ENCODE measurements at regions not wholly inside any gene's neighbourhood (a gene's known extent, or its start where the extent isn't known, plus 50 kb on each side); places are given as distances from the start of the nearest gene placed in this dataset.

DNA sequence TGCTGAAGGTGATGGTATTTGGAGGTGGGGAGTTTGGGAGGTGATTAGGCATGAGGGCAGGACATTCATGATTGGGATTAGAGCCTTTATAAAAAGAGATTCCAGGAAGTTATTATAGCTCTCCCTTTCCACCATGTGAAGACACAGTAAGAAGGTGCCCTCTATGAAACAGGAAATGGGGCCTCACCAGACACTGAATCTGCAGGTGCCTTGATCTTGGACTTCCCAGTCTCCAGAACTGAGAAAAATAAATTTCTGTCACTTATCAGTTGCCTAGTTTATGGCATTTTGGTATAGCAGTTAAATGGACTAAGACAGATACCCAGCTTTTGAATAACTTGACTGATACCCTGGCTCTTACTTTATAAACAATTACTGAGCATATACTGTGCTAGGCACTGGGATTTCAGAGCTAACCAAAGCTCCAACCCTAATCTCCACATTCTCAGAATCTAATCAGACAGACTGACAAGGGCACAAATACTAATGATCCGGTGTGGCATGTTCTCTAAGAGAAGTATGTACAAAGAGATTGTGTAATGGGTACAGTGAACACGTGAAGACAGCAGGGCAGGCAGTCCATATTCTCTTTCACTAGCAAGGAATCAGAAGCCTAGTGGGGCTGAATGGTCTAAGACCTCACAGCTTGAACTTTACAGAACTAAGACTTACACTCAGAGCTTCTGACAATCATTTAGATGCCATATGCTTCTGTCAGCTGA, 343.1 kb downstream of the WDR72 start:
- TF ChIP-seq, protein P1, sequence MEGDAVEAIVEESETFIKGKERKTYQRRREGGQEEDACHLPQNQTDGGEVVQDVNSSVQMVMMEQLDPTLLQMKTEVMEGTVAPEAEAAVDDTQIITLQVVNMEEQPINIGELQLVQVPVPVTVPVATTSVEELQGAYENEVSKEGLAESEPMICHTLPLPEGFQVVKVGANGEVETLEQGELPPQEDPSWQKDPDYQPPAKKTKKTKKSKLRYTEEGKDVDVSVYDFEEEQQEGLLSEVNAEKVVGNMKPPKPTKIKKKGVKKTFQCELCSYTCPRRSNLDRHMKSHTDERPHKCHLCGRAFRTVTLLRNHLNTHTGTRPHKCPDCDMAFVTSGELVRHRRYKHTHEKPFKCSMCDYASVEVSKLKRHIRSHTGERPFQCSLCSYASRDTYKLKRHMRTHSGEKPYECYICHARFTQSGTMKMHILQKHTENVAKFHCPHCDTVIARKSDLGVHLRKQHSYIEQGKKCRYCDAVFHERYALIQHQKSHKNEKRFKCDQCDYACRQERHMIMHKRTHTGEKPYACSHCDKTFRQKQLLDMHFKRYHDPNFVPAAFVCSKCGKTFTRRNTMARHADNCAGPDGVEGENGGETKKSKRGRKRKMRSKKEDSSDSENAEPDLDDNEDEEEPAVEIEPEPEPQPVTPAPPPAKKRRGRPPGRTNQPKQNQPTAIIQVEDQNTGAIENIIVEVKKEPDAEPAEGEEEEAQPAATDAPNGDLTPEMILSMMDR (IDR thresholded peaks at IDR 0.05): no peak
- H3K36me3 ChIP-seq: no peaks in the 10 kb centered on the region
- H3K4me3 ChIP-seq: no peak overlapping the region
- H3K27ac ChIP-seq: no peak overlapping the region
- H3K4me1 ChIP-seq (ENCODE audit: control insufficient read depth in 1 of 2, low read depth in 2 of 2): no peaks in the 10 kb centered on the region
- H3K9me3 ChIP-seq: no peaks in the 10 kb centered on the region
- ATAC-seq (ENCODE audit: insufficient number of reproducible peaks, low FRiP score, low read depth): no peak
- no peaks in the 10 kb centered on the region for H3K27me3 ChIP-seq (replicated peaks; ENCODE audit: insufficient read depth)
- no peak for DNase-seq (ENCODE audit: low spot score)

DNA sequence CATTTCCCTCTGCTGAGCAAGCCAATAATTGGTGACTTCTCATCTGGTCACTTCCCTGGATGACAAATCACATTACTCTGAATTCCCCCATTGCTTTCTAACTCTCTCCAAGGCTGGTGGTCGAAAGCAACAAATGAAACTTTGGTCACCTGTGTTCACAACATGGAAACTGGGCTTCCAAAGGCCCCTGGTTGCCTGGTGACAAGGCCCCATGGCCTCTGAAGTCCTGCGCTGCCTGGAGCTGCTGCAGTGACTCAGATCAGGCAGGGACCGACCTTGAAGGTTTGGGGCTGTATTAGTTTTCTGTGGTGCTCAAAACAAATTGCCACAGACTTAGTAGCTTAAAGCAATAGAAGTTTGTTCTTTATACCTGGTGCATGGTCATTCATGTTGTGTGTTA, 345.3 kb downstream of the WDR72 start:
- TF ChIP-seq, protein P1 (IDR thresholded peaks at IDR 0.05): no peak
- no peaks in the 10 kb centered on the region for H3K9me3 ChIP-seq
- DNase-seq (ENCODE audit: low spot score): no peak
- H3K36me3 ChIP-seq: no peaks in the 10 kb centered on the region
- H3K4me1 ChIP-seq (ENCODE audit: control insufficient read depth in 1 of 2, low read depth in 2 of 2): no peaks in the 10 kb centered on the region
- ATAC-seq (ENCODE audit: insufficient number of reproducible peaks, low FRiP score, low read depth): no peak
- no peak overlapping the region for H3K27ac ChIP-seq
- H3K4me3 ChIP-seq: no peak overlapping the region
- no peaks in the 10 kb centered on the region for H3K27me3 ChIP-seq (replicated peaks; ENCODE audit: insufficient read depth)

DNA sequence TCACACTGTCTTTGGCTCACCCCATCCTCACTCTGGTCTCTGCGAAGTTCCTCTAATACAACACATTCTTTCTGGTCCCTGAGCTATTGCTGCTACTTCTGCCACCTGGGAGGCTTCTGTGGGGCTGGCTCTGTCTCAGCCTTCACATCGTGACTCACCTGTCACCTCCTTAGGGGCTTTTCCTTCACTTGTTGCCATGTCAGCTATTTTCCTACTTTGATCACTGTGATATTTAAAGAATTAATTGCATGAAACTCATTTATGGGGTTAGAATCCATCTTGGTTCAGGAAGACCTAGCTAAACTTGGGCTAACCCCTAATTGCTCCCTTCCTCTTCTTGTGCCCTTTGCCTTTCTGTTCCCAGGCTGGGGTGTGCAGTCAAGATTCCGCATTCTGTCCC, 346.9 kb downstream of the WDR72 start:
- ATAC-seq (ENCODE audit: insufficient number of reproducible peaks, low FRiP score, low read depth): no peak
- Histone ChIP-seq H3K27me3 (replicated peaks; ENCODE audit: insufficient read depth) (no peaks in the 10 kb centered on the region), H3K4me1 (ENCODE audit: control insufficient read depth in 1 of 2, low read depth in 2 of 2) (no peaks in the 10 kb centered on the region)

DNA sequence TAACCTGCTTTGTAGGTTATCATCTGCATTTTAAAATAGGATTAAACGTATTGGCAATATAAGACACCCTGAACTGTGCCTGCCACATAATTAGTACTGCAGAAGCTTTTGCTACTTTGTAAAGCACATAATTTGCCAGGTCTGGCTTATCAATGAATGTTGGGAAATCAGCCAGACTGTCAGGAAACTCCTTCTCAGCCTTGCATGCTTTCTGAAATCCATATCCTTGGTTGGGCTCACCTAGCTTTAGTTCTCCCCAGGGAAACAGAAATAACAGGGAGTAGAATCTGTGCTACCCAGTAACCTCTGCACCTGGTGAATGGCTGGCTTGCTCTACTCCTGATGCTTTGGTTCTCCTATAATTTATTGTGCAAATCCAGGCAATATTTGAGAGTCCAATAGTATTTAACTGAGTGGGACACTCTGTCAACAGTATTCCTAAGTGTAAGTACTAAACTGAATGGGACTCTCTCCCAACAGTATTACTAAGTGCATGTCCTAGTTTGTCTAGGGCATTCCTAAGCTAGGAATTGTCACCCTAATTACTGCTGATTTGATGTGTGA, 354.5 kb downstream of the WDR72 start:
- no peaks in the 10 kb centered on the region for H3K36me3 ChIP-seq
- no peak for ATAC-seq (ENCODE audit: insufficient number of reproducible peaks, low FRiP score, low read depth)
- H3K4me3 ChIP-seq: no peak overlapping the region
- DNase-seq (ENCODE audit: low spot score): no peak
- no peaks in the 10 kb centered on the region for H3K4me1 ChIP-seq (ENCODE audit: control insufficient read depth in 1 of 2, low read depth in 2 of 2)
- no peaks in the 10 kb centered on the region for H3K9me3 ChIP-seq
- TF ChIP-seq, protein P1 (IDR thresholded peaks at IDR 0.05): no peak
- H3K27me3 ChIP-seq (replicated peaks; ENCODE audit: insufficient read depth): no peaks in the 10 kb centered on the region
- H3K27ac ChIP-seq: no peak overlapping the region

More for the DNA sequence above, 346.9 kb downstream of the WDR72 start:
- H3K9me3 ChIP-seq: no peaks in the 10 kb centered on the region
- TF ChIP-seq, protein P1 (IDR thresholded peaks at IDR 0.05): no peak
- no peak for DNase-seq (ENCODE audit: low spot score)
- no peak overlapping the region for H3K27ac ChIP-seq
- H3K36me3 ChIP-seq: no peaks in the 10 kb centered on the region
- no peak overlapping the region for H3K4me3 ChIP-seq

DNA sequence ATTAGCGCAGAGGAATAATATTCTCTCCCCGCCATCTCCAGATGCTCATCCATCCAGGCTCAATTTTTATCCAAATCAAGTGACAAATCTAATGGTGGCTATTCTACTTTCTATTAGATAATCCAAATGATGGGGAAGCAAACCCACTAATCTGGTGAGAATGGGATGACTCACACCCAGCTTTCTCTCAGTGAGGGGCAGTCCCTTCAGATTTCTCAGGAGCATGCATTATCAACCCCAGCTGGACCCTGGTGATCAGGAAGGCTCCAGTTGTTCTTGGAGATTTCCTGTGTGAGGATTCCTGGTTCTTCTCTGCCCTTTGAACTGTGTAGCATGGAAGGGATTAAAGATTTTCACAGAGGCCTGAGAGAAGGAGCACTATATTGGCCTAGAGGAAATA, 358.0 kb downstream of the WDR72 start:
- Histone ChIP-seq H3K27ac (no peak overlapping the region), H3K27me3 (replicated peaks; ENCODE audit: insufficient read depth) (no peaks in the 10 kb centered on the region), H3K4me3 (no peak overlapping the region), H3K9me3 (no peaks in the 10 kb centered on the region), H3K4me1 (ENCODE audit: control insufficient read depth in 1 of 2, low read depth in 2 of 2) (no peaks in the 10 kb centered on the region), H3K36me3 (no peaks in the 10 kb centered on the region)
- ATAC-seq (ENCODE audit: insufficient number of reproducible peaks, low FRiP score, low read depth) (no peak), DNase-seq (ENCODE audit: low spot score) (no peak)
- TF ChIP-seq, protein P1 (IDR thresholded peaks at IDR 0.05): no peak

All from thoracic aorta (tissue), 2 donors.